Stimulated activated CD8-positive, alpha-beta memory T cell treated with anti-CD3 and anti-CD28 coated beads, Interleukin-4, amount 100 ng/mL, for 1 hour (primary cell): ENCODE measurements at regions not wholly inside any gene's neighbourhood (a gene's known extent, or its start where the extent isn't known, plus 50 kb on each side); places are given as distances from the start of the nearest gene placed in this dataset.

Experiments
- DNase-seq, 2 donors: peaks; one replicate each; pipeline ENCODE4 v3.0.0-alpha.2; 2020; ENCODE audit warnings: low read depth in 2 of 2, low spot score in 1 of 2

- no peak for DNase-seq
These were observed 60.1 kb upstream of the MED9 start for GRCh38 chr17:17416400-17417360.

DNA sequence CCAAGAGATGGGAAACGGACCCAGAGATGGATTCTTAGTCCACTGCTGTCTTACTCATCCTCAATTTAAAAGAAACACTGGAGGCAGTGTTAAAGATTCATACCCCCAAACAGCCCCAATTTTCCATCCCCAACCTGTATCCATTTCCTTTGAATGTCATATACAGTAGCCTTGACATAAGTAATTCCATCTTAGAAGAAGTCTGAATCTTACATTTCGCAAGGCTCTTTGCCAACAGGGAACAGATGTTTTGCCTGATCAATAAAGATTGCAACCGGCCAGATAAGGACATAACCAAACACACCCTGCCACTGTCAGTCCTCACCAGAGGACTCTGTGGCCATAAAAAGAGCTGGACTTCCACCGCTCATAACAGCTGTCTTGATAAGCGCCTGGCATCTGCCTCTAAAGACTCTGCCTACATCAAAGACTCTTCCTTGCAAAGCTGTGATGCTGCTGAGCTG is 59.0 kb upstream of the MED9 start:
- no peak for DNase-seq

GRCh38 chr17:17419166-17419565 is 57.6 kb upstream of the MED9 start:
- DNase-seq, result no peak

DNA sequence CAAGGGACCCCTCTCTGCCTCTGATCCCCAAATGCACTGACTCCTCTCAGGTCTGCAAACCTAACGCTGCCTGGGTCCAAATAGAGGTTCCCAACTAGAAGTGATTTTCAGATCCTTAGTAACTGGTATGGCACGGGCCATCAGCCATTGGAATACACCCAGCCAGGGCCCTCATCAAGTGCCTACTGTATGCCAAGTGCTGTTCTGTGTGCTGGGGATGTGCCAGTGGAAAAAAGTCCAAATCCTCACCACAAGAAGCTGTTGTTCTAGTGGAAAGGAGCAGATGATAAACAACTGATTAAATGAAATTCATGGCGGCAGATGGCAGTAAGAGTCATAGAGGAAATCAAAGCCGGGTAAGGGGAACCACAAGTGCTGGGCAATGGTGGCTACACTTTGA is 57.2 kb upstream of the MED9 start:
- DNase-seq, result no peak

DNA sequence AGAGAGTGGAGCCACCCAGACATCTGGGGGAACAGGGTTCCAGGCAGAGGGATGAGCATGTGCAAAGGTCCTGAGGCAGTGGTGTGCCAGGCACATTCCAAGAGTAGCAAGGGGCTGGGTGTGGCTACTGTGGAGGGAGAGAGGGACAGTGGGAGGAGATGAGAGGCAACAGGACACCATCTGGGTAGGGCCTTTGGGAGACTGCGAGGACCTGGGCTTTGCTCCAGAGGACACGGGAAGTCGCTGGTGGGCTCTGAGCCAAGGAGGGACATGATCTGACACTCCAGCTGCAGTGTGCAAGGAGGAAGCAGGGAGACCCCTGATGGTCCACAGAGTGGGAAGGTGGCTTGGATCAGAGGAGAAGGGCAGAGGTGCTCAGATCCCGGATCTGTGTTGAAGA is 56.7 kb upstream of the MED9 start:
- DNase-seq, result no peak

GRCh38 chr17:17420561-17421269 is 56.1 kb upstream of the MED9 start:
- DNase-seq, result no peak

- DNase-seq, result no peak
These were observed 55.2 kb upstream of the MED9 start for GRCh38 chr17:17421346-17422216.

DNA sequence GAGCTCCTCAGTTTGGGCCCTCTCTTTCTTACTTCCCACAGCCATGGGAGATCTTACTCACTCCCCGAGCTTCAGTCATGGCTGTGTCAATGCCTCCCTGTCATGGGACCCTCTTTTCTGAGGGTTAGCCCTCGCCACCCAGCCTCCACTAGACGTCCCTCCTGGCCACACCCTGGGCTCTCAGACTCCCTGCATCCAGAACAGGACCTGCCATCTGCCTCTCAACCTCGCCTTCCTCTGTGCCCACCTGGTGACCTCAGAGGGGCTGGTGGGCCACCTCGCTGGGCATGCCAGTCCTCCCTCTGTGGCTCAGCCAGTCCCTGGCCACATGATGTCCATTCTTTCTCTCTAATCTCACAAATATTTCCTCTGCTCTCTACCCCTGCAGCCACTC is 54.6 kb upstream of the MED9 start:
- no peak for DNase-seq

DNA sequence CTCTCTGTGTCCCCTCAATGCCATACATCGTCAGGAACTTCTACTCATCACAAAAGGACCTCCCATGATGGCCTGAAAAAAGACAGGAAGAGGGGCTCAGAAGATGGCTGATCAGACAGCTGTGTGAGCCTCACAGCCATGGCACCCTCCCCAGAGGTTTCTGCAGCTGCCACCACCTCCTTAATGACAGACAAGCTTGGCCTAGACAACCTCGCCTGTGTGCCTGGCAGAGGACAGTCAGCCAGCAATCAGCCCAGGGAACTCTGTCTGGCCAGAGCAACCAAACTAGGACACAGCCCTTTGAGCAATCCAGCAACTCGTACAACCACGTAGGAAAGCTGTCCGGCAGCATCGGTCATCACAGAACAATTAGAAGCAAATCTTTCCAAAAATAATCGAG is 54.2 kb upstream of the MED9 start:
- DNase-seq, result no peak

- DNase-seq, result no peak
These were observed 53.1 kb upstream of the MED9 start for GRCh38 chr17:17423656-17424055.

- DNase-seq, result no peak
These were observed 52.2 kb upstream of the MED9 start for GRCh38 chr17:17424552-17424951.

DNA sequence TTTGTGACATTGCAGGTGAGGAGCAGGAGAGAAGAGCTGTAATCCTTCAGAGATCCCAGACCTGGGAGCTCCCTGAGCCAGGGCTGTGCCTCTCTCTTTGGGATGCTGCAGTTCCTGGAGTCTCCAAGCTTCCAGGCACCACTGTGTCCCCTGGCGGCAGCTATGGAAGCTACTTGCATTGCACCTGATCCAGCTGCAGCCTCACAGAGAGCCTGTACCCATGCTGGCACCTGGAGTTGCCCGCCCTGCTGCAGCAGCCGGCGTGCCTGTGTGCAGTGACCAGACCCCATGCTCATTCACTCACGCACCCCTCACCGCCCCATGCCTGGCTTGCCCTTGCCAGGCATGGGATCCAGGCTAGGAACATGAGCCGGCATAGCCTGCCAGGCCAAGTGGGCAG is 51.8 kb upstream of the MED9 start:
- no peak for DNase-seq

DNA sequence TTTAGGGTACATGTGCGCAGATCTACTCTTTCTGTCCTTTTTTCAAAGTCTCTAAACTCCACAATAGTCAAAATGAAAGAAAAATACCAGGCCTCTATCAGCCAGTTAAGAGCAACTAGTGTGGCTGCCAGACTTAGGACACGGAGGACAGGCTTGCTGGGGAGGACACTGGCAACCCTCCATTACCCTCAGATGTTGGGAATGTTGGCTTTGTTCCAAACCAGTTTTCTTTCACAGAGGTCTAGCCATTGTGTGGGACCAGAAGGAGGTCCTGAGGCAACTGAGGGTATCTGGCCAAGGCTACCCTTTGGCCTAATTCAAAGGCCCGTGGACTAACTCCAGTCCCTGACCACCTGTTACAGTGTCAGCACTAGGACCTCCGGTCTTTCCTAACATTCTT is 51.2 kb upstream of the MED9 start:
- DNase-seq, result no peak

DNA sequence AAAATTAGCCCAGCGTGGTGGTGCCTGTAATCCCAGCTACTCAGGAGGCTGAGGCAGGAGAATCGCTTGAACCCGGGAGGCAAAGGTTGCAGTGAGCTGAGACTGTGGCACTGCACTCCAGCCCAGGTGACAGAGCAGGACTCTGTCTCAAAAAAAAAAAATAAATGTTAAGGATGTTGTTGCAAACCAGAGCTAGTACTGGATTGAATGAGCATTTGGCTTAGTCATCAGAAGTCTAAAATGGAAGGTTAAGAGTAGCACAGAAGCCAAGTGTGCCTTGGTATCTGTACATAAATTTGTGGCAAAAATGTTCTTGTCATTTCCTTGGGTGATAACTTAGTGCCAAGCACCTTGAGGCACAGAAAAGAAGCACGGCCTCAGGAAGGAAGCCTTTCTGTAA is 50.6 kb upstream of the MED9 start:
- DNase-seq, result no peak
